Mucosa of descending colon (tissue), 3 donors: ENCODE measurements at regions not wholly inside any gene's neighbourhood (a gene's known extent, or its start where the extent isn't known, plus 50 kb on each side); places are given as distances from the start of the nearest gene placed in this dataset.

Experiments used
- ATAC-seq: fragments of 200-7000 bp; cut with Tn5 transposase; one replicate; pipeline ENCODE4 v1.9.1; 2020; ENCODE audit warnings: mild to moderate bottlenecking, moderate library complexity
- DNase-seq, 3 donors: peaks; one replicate each; pipeline ENCODE4 v3.0.0-alpha.2; 2020
- H3K36me3 ChIP-seq: fragments of 200-600 bp; one replicate; pipeline ENCODE4 v1.8.0; 2021; ENCODE audit warnings: low read depth, mild to moderate bottlenecking
- H3K4me1 ChIP-seq: fragments of 200-600 bp; one replicate; pipeline ENCODE4 v1.8.0; 2021; ENCODE audit warnings: low read depth, mild to moderate bottlenecking
- H3K4me3 ChIP-seq: fragments of 200-600 bp; one replicate; pipeline ENCODE4 v1.8.0; 2021; ENCODE audit warnings: mild to moderate bottlenecking
- H3K9me3 ChIP-seq: fragments of 200-600 bp; one replicate; pipeline ENCODE4 v1.8.0; 2021; ENCODE audit warnings: mild to moderate bottlenecking
- CTCF ChIP-seq: fragments of 200-600 bp; IDR thresholded peaks from one replicate; pipeline ENCODE4 v1.8.0; 2022; ENCODE audit warnings: antibody characterized with exemption, mild to moderate bottlenecking
- intact Hi-C, 2 donors: fragments of 100-400 bp; cut with DNase I in 1 of 2; cut with micrococcal nuclease in 1 of 2; formaldehyde crosslinking; loops; one replicate each; pipeline versions ENCODE4 v1.11.0 to v1.11.1; 2022; cut with DNase I, micrococcal nuclease
- donor health status: DM: no; HTN: no; CAD: no; lungs with moderate emphysema.
- donor health status: DM: no; HTN: no; CAD: no.
- donor health status: DM: no; HTN: yes; CAD: no.

GRCh38 chr11:16685914-16686313, 52.5 kb upstream of the C11orf58 start:
- H3K36me3 ChIP-seq, result no peaks in the 10 kb centered on the region
- intact Hi-C loops, result no loop called here
- H3K4me3 ChIP-seq, result no peak overlapping the region
- DNase-seq (no peak), ATAC-seq (no peak)
- no peaks in the 10 kb centered on the region for H3K9me3 ChIP-seq
- no peak for TF ChIP-seq CTCF
- no peaks in the 10 kb centered on the region for H3K4me1 ChIP-seq

- no peak for TF ChIP-seq CTCF
- DNase-seq (no peak), ATAC-seq (no peak)
- H3K4me3 ChIP-seq, result no peak overlapping the region
- intact Hi-C loops, result no loop called here
- no peaks in the 10 kb centered on the region for H3K9me3 ChIP-seq
- no peaks in the 10 kb centered on the region for H3K36me3 ChIP-seq
- H3K4me1 ChIP-seq, result no peaks in the 10 kb centered on the region
Measured at GRCh38 chr11:16678466-16679116, 59.9 kb upstream of the C11orf58 start.

- Histone ChIP-seq H3K36me3 (no peaks in the 10 kb centered on the region), H3K4me3 (no peak overlapping the region), H3K4me1 (no peaks in the 10 kb centered on the region), H3K9me3 (no peaks in the 10 kb centered on the region)
- ATAC-seq, result no peak
- intact Hi-C loops, result no loop called here
- TF ChIP-seq CTCF, result no peak
- no peak for DNase-seq
Measured at GRCh38 chr11:16669799-16670415, 68.5 kb upstream of the C11orf58 start.

GRCh38 chr11:16632295-16633200, 105.9 kb upstream of the C11orf58 start:
- Histone ChIP-seq H3K36me3 (no peaks in the 10 kb centered on the region), H3K4me1 (no peaks in the 10 kb centered on the region), H3K4me3 (no peak overlapping the region), H3K9me3 (no peaks in the 10 kb centered on the region)
- no peak for TF ChIP-seq CTCF
- ATAC-seq (no peak), DNase-seq (peak in 1 of 3 donors; percentile 20)
- intact Hi-C loops, result no loop called here

- DNase-seq, result no peak
- no peaks in the 10 kb centered on the region for H3K9me3 ChIP-seq
Measured at GRCh38 chr11:16630651-16631050, 107.8 kb upstream of the C11orf58 start.

More at GRCh38 chr11:16630651-16631050, 107.8 kb upstream of the C11orf58 start:
- no peaks in the 10 kb centered on the region for H3K4me1 ChIP-seq
- no peak for TF ChIP-seq CTCF
- H3K4me3 ChIP-seq, result no peak overlapping the region
- intact Hi-C loops, result no loop called here
- no peaks in the 10 kb centered on the region for H3K36me3 ChIP-seq
- no peak for ATAC-seq
